ENCODE measurements at regions not wholly inside any gene's neighbourhood (a gene's known extent, or its start where the extent isn't known, plus 50 kb on each side); places are given as distances from the start of the nearest gene placed in this dataset.
"Not testable (repeated sequence)": the region's sequence is repeated elsewhere in the genome, so short reads cannot be mapped to it uniquely, and the experiment has no call there.

DNA sequence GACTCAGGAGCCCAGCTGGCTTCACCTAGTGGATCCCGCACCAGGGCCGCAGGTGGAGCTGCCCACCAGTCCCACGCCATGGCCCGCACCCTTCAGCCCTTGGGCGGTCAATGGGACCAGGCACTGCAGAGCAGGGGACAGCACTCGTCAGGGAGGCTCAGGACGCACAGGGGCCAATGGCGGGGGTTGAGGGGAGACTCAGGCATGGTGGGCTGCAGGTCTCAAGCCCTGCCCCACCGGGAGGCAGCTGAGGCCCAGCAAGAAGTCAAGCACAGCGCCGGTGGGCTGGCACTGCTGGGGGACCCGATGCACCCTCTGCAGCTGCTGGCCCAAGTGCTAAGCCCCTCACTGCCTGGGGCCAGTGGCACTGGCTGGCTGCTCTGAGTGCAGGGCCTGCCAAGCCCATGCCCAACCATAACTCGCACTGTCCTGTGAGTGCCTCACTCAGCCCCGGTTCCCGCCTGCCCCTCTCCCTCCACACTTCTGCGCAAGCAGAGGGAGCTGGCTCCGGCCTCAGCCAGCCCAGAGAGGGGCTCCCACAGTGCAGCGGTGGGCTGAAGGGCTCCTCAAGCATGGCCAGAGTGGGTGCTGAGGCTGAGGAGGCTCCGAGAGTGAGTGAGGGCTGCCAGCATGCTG lies 111.7 kb upstream of the PGR start:
- intact Hi-C loops (cut with DNase I): no loop called here
- H3K36me3 ChIP-seq: no peaks in the 10 kb centered on the region
- no peak for TF ChIP-seq POLR2AphosphoS5 (IDR thresholded peaks at IDR 0.05)
- TF ChIP-seq, protein P1, sequence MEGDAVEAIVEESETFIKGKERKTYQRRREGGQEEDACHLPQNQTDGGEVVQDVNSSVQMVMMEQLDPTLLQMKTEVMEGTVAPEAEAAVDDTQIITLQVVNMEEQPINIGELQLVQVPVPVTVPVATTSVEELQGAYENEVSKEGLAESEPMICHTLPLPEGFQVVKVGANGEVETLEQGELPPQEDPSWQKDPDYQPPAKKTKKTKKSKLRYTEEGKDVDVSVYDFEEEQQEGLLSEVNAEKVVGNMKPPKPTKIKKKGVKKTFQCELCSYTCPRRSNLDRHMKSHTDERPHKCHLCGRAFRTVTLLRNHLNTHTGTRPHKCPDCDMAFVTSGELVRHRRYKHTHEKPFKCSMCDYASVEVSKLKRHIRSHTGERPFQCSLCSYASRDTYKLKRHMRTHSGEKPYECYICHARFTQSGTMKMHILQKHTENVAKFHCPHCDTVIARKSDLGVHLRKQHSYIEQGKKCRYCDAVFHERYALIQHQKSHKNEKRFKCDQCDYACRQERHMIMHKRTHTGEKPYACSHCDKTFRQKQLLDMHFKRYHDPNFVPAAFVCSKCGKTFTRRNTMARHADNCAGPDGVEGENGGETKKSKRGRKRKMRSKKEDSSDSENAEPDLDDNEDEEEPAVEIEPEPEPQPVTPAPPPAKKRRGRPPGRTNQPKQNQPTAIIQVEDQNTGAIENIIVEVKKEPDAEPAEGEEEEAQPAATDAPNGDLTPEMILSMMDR (IDR thresholded peaks at IDR 0.05): no peak
- no peak for TF ChIP-seq POLR2A (IDR thresholded peaks at IDR 0.05)
- no peaks in the 10 kb centered on the region for H3K27me3 ChIP-seq (replicated peaks; ENCODE audit: insufficient read depth)
- H3K27ac ChIP-seq: no peak overlapping the region
- no peak for DNase-seq (ENCODE audit: low spot score)
- H3K9me3 ChIP-seq: no peaks in the 10 kb centered on the region
- 95% methylated on average over 16 of the region's 19 CpGs for WGBS
- H3K4me1 ChIP-seq (replicated peaks): no peaks in the 10 kb centered on the region
- H3K4me3 ChIP-seq: no peak overlapping the region

DNA sequence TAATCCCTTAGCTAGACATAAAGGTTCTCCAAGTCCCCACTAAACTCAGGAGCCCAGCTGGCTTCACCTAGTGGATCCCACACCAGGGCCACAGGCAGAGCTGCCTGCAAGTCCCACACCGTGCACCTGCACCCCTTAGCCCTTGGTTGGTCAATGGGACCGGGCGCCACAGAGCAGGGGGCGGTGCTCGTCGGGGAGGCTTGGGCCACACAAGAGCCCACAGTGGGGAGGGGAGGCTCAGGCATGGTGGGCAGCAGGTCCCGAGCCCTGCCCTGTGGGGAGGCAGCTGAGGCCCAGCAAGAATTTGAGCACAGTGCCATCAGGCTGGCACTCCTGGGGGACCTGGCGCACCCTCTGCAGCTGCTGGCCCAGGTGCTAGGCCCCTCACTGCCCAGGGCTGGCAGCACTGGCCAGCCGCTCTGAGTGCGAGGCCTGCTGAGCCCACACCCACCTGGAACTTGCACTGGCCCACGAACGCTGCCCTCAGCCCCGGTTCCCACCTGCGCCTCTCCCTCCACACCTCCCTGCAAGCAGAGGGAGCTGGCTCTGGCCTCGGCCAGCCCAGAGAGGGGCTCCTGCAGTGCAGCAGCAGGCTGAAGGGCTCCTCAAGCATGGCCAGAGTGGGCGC lies 101.7 kb upstream of the PGR start:
- H3K4me1 ChIP-seq (replicated peaks); H3K36me3 ChIP-seq; H3K27me3 ChIP-seq (replicated peaks; ENCODE audit: insufficient read depth); DNase-seq (ENCODE audit: low spot score); H3K4me3 ChIP-seq; H3K27ac ChIP-seq; H3K9me3 ChIP-seq; intact Hi-C loops (cut with DNase I): not testable (repeated sequence)
- WGBS: 91% methylated on average over 16 of the region's 16 CpGs

DNA sequence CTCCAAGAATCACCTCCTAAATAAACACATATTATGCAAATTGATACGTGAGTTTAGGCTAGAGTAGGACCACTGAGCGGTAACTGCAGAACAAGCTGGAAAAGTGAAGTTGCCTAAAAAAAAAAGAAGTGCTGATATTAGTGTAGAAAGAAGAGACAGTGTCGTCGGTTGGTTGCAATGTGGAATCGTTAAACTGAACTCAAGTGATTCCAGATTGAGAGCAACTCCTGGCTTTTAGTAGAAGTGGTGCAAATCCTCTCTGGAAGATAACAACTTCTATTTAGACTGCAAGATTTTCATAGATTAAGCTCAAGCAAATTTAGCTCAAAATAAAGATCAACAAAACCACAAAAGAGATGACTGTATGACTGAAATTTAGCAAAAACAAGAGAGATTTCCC lies 97.0 kb upstream of the PGR start:
- no peak for DNase-seq (ENCODE audit: low spot score)
- TF ChIP-seq, protein P1 (IDR thresholded peaks at IDR 0.05): no peak
- TF ChIP-seq POLR2A (IDR thresholded peaks at IDR 0.05) (no peak), POLR2AphosphoS5 (IDR thresholded peaks at IDR 0.05) (no peak)
- Histone ChIP-seq H3K27me3 (replicated peaks; ENCODE audit: insufficient read depth) (no peaks in the 10 kb centered on the region), H3K4me1 (replicated peaks) (no peaks in the 10 kb centered on the region), H3K4me3 (no peak overlapping the region), H3K9me3 (no peaks in the 10 kb centered on the region), H3K27ac (no peak overlapping the region), H3K36me3 (no peaks in the 10 kb centered on the region)
- intact Hi-C loops (cut with DNase I): no loop called here
- 56% methylated on average over 5 of the region's 5 CpGs for WGBS

DNA sequence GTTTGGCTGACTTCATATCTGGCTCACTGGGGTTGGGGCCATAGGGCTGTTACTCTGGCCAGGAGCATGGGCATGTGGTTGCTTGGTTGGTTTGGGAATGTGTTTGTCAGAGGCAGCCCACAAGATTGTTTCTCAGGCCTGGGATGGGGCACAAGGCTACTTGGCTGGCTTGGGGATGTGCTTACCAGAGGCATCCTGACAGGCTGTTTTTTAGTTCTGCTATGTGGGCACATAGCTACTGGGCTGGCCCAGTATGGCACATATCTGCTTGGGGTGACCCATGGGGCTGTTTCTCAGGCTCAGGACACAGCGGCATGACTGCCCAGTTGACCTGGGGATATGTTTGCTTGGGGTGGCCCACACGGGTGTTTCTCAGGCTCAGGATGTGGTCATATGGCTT lies 94.6 kb upstream of the PGR start:
- intact Hi-C loops (cut with DNase I): no loop called here
- H3K27ac ChIP-seq: no peak overlapping the region
- H3K4me1 ChIP-seq (replicated peaks): no peaks in the 10 kb centered on the region
- no peaks in the 10 kb centered on the region for H3K36me3 ChIP-seq
- WGBS: 61% methylated on average over 2 of the region's 2 CpGs
- no peaks in the 10 kb centered on the region for H3K9me3 ChIP-seq
- TF ChIP-seq POLR2AphosphoS5 (IDR thresholded peaks at IDR 0.05) (no peak), POLR2A (IDR thresholded peaks at IDR 0.05) (no peak)
- TF ChIP-seq, protein P1 (IDR thresholded peaks at IDR 0.05): no peak
- H3K27me3 ChIP-seq (replicated peaks; ENCODE audit: insufficient read depth): no peaks in the 10 kb centered on the region
- DNase-seq (ENCODE audit: low spot score): no peak
- no peak overlapping the region for H3K4me3 ChIP-seq

DNA sequence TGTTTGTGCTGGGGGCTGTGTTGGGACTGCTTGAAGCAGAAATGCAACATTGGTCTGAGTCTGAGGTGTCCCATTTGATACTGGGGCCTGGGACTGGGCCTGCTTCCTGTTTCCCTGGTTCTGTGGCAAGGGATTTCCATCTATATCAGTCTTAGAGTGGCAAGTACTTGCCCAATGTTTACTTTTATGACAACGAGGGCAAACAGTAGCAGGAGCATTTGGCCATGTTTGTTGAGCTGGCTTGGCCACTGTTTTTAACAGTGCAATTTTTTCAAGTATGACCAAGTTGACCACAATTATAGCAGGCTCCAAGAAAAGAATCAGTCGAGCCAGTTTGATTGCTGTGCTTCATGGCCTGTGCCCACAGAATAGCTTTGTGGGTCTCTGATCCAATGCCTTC lies 88.5 kb upstream of the PGR start:
- H3K9me3 ChIP-seq; H3K4me3 ChIP-seq; H3K36me3 ChIP-seq; H3K4me1 ChIP-seq (replicated peaks); H3K27me3 ChIP-seq (replicated peaks; ENCODE audit: insufficient read depth); H3K27ac ChIP-seq; DNase-seq (ENCODE audit: low spot score); intact Hi-C loops (cut with DNase I): not testable (repeated sequence)
- 62% methylated on average over 2 of the region's 2 CpGs for WGBS

GRCh38 chr11:101216091-101216490 lies 86.5 kb upstream of the PGR start:
- H3K36me3 ChIP-seq; intact Hi-C loops (cut with DNase I); H3K4me3 ChIP-seq; H3K9me3 ChIP-seq; DNase-seq (ENCODE audit: low spot score); H3K4me1 ChIP-seq (replicated peaks); H3K27ac ChIP-seq; H3K27me3 ChIP-seq (replicated peaks; ENCODE audit: insufficient read depth): not testable (repeated sequence)
- 47% methylated on average over 1 of the region's 1 CpG for WGBS

Measured in prostate gland (tissue), 2 donors.